Breast epithelium (tissue), 4 donors: ENCODE measurements at regions not wholly inside any gene's neighbourhood (a gene's known extent, or its start where the extent isn't known, plus 50 kb on each side); places are given as distances from the start of the nearest gene placed in this dataset.

ENCODE experiments used
- DNase-seq, 2 donors: peaks; one replicate each; pipeline ENCODE4 v3.0.0-alpha.2; 2019; ENCODE audit warnings: low spot score in 2 of 2
- H3K27ac ChIP-seq, 2 donors: fragments of 200-600 bp; sonication (generic) in 1 of 2; one replicate each; pipeline ENCODE4 v1.5.1; 2016 to 2019; ENCODE audit warnings: mild to moderate bottlenecking in 1 of 2
- H3K27me3 ChIP-seq, 2 donors: fragments of 200-600 bp; sonication (generic) in 1 of 2; one replicate each; pipeline versions ENCODE4 v1.5.1 to v1.6.0; 2017 to 2019; ENCODE audit warnings: control low read depth in 1 of 2, mild to moderate bottlenecking in 1 of 2
- H3K36me3 ChIP-seq: fragments of 200-600 bp; one replicate; pipeline ENCODE4 v1.5.1; 2019
- H3K4me1 ChIP-seq, 2 donors: fragments of 200-600 bp; sonication (generic); one replicate each; pipeline ENCODE4 v1.5.1; 2016 to 2019; ENCODE audit warnings: control low read depth in 1 of 2
- H3K4me3 ChIP-seq, 3 donors: fragments of 200-600 bp; sonication (generic); 1 replicate in 2 of 3; 2 replicates in 1 of 3; pipeline ENCODE4 v1.5.1; 2016 to 2019; ENCODE audit warnings: mild to moderate bottlenecking in 3 of 3, moderate library complexity in 2 of 3
- H3K9me3 ChIP-seq, 2 donors: fragments of 200-600 bp; sonication (generic) in 1 of 2; one replicate each; pipeline ENCODE4 v1.5.1; 2016 to 2019; ENCODE audit warnings: control low read depth in 1 of 2
- POLR2A ChIP-seq: fragments of 450-650 bp; IDR thresholded peaks from one replicate; pipeline ENCODE4 v1.6.1; 2016; ENCODE audit warnings: antibody characterized with exemption, mild to moderate bottlenecking, moderate library complexity
- POLR2AphosphoS5 ChIP-seq, 3 donors: sonication (generic); formaldehyde crosslinking; IDR thresholded peaks; one replicate each; pipeline ENCODE4 v1.6.1; 2017; ENCODE audit warnings: antibody characterized with exemption in 3 of 3
- intact Hi-C: fragments of 100-400 bp; cut with DNase I; formaldehyde crosslinking; loops from one replicate; pipeline ENCODE4 v1.15.1; 2023; ENCODE audit warnings: low total_unique reads
- TF ChIP-seq, protein P1 (sequence below), 3 donors: fragments of 450-650 bp; IDR thresholded peaks; one replicate each; pipeline ENCODE4 v1.5.1; 2016 to 2017; ENCODE audit warnings: antibody characterized with exemption in 3 of 3, mild to moderate bottlenecking in 3 of 3, moderate library complexity in 3 of 3

DNA sequence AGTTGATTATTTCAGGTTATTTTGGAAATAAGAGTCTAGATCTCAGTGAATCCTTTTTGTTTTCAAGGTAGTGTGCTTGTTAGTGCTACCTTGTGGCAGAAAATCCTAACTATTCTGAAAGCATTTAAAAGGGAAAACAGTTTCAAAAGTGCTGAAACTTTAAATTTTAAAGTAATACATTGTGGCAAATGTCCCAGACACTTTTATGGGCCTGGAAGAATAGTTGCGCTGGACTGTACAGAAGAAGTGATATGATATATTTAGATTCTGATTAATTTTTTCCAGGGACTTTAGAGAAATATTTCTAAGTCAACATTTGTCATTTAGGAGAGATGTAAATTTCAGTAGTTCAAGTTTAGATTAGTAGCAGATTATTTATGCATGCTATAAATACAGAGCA, 96.7 kb upstream of the BMP5 start:
- intact Hi-C loops = no loop called here

DNA sequence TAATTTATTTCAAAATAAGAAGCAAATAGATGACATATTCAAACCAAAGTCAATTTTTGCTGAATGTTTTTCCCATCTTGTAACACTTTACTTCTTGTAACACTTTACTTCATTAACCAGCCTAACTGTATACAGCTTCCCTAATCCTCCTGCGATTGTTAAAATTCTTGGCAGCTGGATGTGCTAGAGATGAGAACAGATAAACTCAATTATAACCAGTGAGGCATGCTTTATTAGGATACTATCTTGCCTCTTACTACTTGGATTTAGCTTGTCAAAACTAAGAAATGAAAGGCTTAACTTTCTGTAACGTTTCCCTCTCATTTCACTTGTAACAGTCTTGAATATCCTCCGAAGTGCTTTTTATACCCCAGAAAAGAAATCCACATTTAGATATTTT, 94.1 kb upstream of the BMP5 start:
- no peak for TF ChIP-seq POLR2AphosphoS5 (IDR thresholded peaks at IDR 0.05)
- no peak for TF ChIP-seq POLR2A
- TF ChIP-seq, protein P1, sequence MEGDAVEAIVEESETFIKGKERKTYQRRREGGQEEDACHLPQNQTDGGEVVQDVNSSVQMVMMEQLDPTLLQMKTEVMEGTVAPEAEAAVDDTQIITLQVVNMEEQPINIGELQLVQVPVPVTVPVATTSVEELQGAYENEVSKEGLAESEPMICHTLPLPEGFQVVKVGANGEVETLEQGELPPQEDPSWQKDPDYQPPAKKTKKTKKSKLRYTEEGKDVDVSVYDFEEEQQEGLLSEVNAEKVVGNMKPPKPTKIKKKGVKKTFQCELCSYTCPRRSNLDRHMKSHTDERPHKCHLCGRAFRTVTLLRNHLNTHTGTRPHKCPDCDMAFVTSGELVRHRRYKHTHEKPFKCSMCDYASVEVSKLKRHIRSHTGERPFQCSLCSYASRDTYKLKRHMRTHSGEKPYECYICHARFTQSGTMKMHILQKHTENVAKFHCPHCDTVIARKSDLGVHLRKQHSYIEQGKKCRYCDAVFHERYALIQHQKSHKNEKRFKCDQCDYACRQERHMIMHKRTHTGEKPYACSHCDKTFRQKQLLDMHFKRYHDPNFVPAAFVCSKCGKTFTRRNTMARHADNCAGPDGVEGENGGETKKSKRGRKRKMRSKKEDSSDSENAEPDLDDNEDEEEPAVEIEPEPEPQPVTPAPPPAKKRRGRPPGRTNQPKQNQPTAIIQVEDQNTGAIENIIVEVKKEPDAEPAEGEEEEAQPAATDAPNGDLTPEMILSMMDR (IDR thresholded peaks at IDR 0.05) = no peak
- intact Hi-C loops = no loop called here
- Histone ChIP-seq H3K27ac (no peak overlapping the region), H3K4me1 (no peaks in the 10 kb centered on the region), H3K36me3 (no peaks in the 10 kb centered on the region), H3K4me3 (no peak overlapping the region), H3K9me3 (no peaks in the 10 kb centered on the region), H3K27me3 (no peaks in the 10 kb centered on the region)
- no peak for DNase-seq

More for the DNA sequence above, 96.7 kb upstream of the BMP5 start:
- Histone ChIP-seq H3K9me3 (no peaks in the 10 kb centered on the region), H3K27ac (no peak overlapping the region), H3K4me1 (no peaks in the 10 kb centered on the region), H3K27me3 (no peaks in the 10 kb centered on the region), H3K36me3 (no peaks in the 10 kb centered on the region), H3K4me3 (no peak overlapping the region)
- DNase-seq = no peak
- TF ChIP-seq POLR2AphosphoS5 (IDR thresholded peaks at IDR 0.05) (no peak), POLR2A (no peak)
- TF ChIP-seq, protein P1 (IDR thresholded peaks at IDR 0.05) = no peak

DNA sequence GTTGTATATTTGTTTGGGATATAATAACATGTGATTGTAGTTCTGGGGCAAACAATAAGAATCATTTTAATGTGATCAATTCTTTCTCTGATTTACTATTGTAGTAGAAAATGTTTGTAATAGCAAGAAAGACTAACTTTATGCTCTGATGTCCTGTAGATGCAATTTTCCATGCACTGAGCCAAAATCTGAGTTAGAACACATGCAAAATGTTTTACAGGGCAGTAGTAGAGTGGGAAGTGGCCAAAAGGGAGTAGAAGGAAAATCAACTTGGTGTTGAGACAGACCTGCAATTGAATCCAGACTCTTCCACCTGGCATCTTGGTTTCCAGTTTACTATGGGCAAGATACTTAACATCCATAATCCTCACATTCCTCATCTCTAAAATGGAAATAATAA, 93.5 kb upstream of the BMP5 start:
- H3K36me3 ChIP-seq = no peaks in the 10 kb centered on the region
- no peak for DNase-seq
- no peaks in the 10 kb centered on the region for H3K9me3 ChIP-seq
- intact Hi-C loops = no loop called here
- H3K27me3 ChIP-seq = no peaks in the 10 kb centered on the region
- TF ChIP-seq POLR2AphosphoS5 (IDR thresholded peaks at IDR 0.05) (no peak), POLR2A (no peak)
- TF ChIP-seq, protein P1 (IDR thresholded peaks at IDR 0.05) = no peak
- H3K27ac ChIP-seq = no peak overlapping the region
- H3K4me1 ChIP-seq = no peaks in the 10 kb centered on the region
- H3K4me3 ChIP-seq = no peak overlapping the region

DNA sequence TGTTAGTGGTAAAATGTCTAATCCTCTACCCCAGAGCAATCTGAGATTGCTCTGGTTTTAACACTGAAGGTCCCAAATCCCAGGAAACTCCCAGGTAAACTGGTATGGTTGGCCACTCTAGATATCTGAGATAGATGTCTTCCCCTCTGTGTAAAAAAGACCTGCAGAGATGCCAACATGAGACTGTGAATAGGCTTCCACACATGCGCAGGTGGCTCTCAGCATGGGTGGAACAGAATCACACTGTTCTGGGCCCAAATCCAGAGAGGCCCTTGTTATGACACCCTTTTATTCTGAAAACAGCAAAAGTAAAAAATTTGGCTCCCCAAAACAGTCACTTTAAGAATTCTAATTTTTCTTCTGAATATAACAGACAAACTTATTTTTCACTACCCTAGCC, 88.7 kb upstream of the BMP5 start:
- no peaks in the 10 kb centered on the region for H3K36me3 ChIP-seq
- no peak for DNase-seq
- no peak for TF ChIP-seq POLR2A
- TF ChIP-seq, protein P1 (IDR thresholded peaks at IDR 0.05) = no peak
- no peak for TF ChIP-seq POLR2AphosphoS5 (IDR thresholded peaks at IDR 0.05)
- H3K4me1 ChIP-seq = no peaks in the 10 kb centered on the region
- H3K27me3 ChIP-seq = no peaks in the 10 kb centered on the region
- H3K9me3 ChIP-seq = no peaks in the 10 kb centered on the region
- no peak overlapping the region for H3K27ac ChIP-seq
- no peak overlapping the region for H3K4me3 ChIP-seq
- intact Hi-C loops = no loop called here

DNA sequence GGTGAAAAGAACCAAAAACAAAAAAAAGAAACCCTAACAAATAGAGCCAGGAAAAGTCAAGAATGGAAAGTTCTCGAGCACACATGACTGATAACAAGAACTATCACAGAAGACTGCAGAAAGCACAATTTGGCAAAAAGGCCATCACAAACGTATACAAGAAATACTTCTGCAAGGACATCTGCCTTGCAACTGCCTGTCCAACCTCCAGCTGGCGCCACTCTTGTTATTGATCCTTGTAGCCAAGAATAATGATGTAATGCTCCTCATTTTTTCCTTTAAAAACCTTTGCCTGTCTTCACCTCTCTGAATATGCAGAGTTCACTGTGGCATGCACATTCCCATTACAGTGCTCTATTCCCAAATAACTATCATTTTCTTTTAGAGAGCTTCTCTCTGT, 87.9 kb upstream of the BMP5 start:
- TF ChIP-seq POLR2AphosphoS5 (IDR thresholded peaks at IDR 0.05) (no peak), POLR2A (no peak)
- TF ChIP-seq, protein P1 (IDR thresholded peaks at IDR 0.05) = no peak
- H3K36me3 ChIP-seq = no peaks in the 10 kb centered on the region

More for the DNA sequence above, 87.9 kb upstream of the BMP5 start:
- H3K27ac ChIP-seq = no peak overlapping the region
- H3K9me3 ChIP-seq = no peaks in the 10 kb centered on the region
- H3K4me1 ChIP-seq = no peaks in the 10 kb centered on the region
- intact Hi-C loops = no loop called here
- no peak for DNase-seq
- no peaks in the 10 kb centered on the region for H3K27me3 ChIP-seq
- no peak overlapping the region for H3K4me3 ChIP-seq
